Cerebellar nuclear complex (tissue), 1 donor: ENCODE measurements at regions not wholly inside any gene's neighbourhood (a gene's known extent, or its start where the extent isn't known, plus 50 kb on each side); places are given as distances from the start of the nearest gene placed in this dataset.
"Not testable (repeated sequence)": the region's sequence is repeated elsewhere in the genome, so short reads cannot be mapped to it uniquely, and the experiment has no call there.

Source experiments
- DNase-seq, 2 experiments: peaks; one replicate each; lab custom pipeline; 2025; lab: John Stamatoyannopoulos, UW

GRCh38 chr9:117938896-117939295 is 234.7 kb downstream of the TLR4 start:
- no peak for DNase-seq

- DNase-seq = not testable (repeated sequence)
These were observed 240.5 kb downstream of the TLR4 start for GRCh38 chr9:117944750-117945149.

- DNase-seq = no peak
These were observed 241.1 kb downstream of the TLR4 start for GRCh38 chr9:117945286-117945685.

- DNase-seq = no peak
These were observed 246.9 kb downstream of the TLR4 start for GRCh38 chr9:117951127-117951526.

GRCh38 chr9:117952581-117952980 is 248.4 kb downstream of the TLR4 start:
- DNase-seq = no peak

GRCh38 chr9:117957267-117957666 is 253.1 kb downstream of the TLR4 start:
- DNase-seq = no peak

- DNase-seq = no peak
These were observed 254.5 kb downstream of the TLR4 start for GRCh38 chr9:117958726-117959125.

- DNase-seq = no peak
These were observed 259.4 kb downstream of the TLR4 start for GRCh38 chr9:117963493-117964090.

GRCh38 chr9:117970276-117971050 is 266.3 kb downstream of the TLR4 start:
- no peak for DNase-seq

GRCh38 chr9:117974108-117974507 is 269.9 kb downstream of the TLR4 start:
- no peak for DNase-seq

- no peak for DNase-seq
These were observed 275.7 kb downstream of the TLR4 start for GRCh38 chr9:117979914-117980313.

- DNase-seq = no peak
These were observed 283.7 kb downstream of the TLR4 start for GRCh38 chr9:117987945-117988344.

- DNase-seq = no peak
These were observed 287.8 kb downstream of the TLR4 start for GRCh38 chr9:117992006-117992405.

- no peak for DNase-seq
These were observed 296.4 kb downstream of the TLR4 start for GRCh38 chr9:118000581-118000980.

- DNase-seq = no peak
These were observed 299.0 kb downstream of the TLR4 start for GRCh38 chr9:118003240-118003639.

- no peak for DNase-seq
These were observed 304.0 kb downstream of the TLR4 start for GRCh38 chr9:118008246-118008645.

GRCh38 chr9:118009614-118010013 is 305.4 kb downstream of the TLR4 start:
- no peak for DNase-seq

GRCh38 chr9:118017607-118018122 is 313.5 kb downstream of the TLR4 start:
- no peak for DNase-seq

- no peak for DNase-seq
These were observed 319.4 kb downstream of the TLR4 start for GRCh38 chr9:118023644-118024043.

GRCh38 chr9:118028225-118028624 is 324.0 kb downstream of the TLR4 start:
- DNase-seq = no peak

- DNase-seq = no peak
These were observed 325.2 kb downstream of the TLR4 start for GRCh38 chr9:118029425-118029824.

GRCh38 chr9:118034701-118035100 is 330.5 kb downstream of the TLR4 start:
- no peak for DNase-seq

GRCh38 chr9:118038713-118039112 is 334.5 kb downstream of the TLR4 start:
- DNase-seq = no peak
